NCI-H446 treated with DMSO at 0.1 percent for 48 hours (cell line): ENCODE measurements at regions not wholly inside any gene's neighbourhood (a gene's known extent, or its start where the extent isn't known, plus 50 kb on each side); places are given as distances from the start of the nearest gene placed in this dataset.
A peak's percentile ranks its signal among the peaks of the same experiment; 100 is the strongest.

ENCODE experiments used
- DNase-seq: peaks from one replicate; lab custom pipeline; 2025; lab: John Stamatoyannopoulos, UW

DNA sequence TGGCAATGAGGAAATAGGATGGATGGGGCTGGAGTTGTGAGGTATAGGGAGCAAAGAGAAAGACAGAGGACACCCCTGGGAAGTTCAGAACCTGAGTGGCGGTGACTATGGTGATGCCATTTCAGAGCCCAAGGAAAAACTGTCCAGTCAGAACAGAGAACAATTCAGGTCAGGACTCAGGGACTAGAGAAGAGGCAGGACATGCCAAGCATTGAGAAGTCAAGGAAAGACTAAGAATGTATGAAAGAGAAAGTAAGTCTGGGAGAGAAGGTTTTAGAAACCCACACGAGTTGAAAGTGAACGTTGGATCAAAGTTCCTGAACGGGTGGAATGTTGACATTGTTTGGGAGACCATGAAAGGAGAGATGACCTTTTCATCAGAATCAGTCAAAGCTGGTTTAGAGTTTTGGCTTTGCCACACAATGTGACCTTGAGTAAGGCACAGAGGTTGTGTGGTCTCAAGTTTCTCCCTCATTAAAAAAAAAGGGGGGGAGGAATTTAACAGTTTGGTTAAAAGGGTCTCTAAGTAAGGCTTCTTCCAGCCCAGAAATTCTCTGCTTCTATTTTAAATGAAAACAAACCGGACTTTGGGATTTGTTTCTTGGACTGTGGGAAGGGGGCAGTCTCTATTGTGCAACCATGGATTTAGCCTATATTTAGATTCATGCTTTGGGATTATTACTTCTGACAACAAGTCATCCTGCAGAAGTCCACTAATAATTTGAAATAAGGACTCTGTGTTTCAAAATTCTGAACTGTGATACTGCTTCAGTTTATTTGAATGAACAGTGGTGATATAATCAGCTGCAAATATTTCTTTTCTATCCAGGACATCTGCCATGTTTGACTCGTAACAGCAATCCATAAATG is 315.9 kb upstream of the TBL1XR1 start:
- no peak for DNase-seq

DNA sequence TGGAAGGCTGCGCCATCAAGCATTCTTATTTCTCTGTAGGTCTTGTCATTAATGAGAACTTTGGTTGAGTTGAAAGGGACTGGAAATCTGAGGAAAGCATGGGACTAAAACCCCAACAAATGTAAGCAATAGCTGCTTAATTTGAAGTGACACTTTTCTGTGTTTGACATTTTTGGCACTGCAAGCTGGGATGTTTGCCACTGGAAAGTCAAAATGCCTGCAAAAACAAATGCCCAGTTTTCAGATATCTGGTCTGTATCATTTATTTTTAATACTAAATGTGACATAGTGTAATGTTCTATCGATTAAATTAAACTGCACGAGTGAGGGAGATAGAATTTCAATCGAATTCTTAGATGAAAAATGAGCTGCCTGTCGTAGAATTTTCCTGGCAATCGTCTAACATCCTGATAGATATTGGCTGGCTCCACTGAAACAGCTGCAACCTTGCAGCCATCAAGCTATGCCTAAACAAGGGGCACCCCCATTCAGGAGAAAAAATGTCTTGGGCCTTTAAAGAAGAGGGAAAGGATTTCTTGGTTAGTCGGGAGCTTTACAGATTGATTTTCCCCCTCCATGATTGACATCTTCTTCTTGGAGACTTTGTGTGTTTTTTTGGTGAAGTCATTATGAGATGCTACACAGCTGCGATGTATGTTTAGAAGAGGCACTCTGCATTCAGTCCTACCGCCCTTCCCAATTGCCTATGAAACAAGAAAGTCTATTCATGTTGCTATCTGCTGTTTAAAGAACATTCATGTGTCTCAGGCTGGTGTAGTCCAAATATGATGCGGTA is 316.7 kb upstream of the TBL1XR1 start:
- DNase-seq = peak; percentile 20

DNA sequence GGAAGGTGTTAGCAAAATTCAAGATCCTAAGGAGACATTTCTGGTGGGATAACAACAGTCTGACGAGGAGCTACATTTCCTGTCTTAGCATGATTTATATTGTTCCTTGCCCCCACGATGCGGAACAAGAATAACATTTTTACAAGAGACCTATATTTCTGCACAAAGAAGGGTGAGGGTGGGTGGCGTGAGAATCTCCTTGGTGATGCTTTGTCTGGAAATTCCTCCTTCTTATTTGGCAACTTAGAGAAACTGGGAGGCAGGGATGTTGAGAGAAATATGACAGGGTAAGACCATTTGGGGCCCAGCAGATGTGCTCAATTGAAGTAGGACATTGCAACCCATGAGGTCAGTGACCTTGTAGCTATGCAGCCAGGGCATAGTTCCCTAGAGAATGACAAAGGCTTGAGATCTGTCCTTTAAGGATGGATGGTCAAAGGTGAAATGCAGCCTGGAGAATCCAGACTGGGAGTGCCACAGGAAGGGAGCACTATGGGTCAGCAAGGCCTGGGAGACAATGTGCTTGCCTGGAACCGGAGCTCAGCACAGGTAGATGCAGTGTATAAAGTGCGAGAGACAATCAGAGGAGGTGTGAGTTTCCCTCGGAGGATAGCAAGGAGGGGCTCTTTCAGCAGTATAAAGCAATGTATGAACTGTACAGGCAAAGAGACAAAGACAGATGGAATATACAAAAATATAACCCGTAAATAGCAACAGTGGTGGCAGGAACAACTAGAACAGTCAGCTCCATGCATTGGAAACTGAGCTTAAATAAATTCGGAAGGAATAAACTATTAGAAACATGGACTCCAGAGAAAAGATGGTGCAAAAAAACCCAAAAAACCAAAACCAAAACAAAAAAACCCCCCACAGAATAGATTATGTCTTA is 317.6 kb upstream of the TBL1XR1 start:
- no peak for DNase-seq

DNA sequence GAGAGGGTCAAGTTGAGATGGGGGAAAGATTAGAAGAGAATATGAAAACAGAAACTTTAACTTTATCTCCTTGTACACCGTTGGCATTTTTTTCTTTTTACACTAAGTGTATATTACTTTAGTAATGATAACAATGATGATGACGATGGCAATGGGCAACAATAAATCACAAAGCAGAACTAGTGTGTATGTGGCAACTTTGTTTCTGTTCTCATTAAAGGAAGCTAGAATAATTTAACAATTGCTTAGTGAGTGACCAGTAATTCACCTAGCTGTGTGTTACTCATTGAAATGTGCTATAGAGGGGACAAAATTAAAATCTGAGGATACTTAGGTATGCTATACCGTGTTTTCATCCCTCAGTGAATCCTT is 318.5 kb upstream of the TBL1XR1 start:
- DNase-seq = no peak

DNA sequence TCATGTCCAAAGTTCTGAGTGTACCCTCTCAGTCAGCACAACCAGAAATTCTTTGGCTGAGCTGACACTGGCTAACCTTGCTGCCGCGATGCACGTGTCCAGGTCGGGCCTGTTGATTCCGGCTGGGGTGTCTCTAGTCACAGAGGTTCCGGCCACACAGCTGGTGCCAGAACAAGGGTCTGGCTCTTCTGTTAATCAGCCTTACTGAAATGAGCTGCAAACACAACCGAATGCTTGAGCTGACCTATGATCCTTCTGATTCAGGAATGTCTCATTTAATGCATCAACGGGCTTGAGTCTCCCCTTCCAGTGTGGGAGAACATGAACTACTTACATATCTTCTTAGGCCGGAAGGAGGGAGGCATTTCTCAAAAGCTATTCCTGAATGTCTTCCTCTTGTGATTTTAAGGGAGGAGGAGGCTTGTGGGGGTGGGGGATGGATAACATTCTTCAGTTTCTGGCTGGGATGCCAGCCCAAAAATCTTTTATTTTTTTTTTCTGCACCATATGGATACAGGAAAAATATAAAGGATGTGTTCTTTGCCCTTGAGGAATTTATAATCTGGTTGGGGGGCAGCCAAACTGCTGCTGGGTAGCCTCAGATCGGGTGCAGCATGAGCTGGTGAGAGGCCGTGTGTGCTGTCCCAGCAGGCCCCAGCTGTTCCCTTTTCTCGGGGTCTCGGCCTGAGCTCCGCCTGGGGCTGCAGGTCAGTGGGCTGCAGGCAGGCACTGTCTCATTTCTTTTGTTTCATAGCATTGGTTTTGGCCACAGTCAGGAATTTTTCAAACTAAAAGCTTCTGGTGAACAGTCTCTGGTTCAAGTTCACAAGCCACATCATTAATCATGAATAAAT is 319.1 kb upstream of the TBL1XR1 start:
- peak; percentile 85 for DNase-seq

DNA sequence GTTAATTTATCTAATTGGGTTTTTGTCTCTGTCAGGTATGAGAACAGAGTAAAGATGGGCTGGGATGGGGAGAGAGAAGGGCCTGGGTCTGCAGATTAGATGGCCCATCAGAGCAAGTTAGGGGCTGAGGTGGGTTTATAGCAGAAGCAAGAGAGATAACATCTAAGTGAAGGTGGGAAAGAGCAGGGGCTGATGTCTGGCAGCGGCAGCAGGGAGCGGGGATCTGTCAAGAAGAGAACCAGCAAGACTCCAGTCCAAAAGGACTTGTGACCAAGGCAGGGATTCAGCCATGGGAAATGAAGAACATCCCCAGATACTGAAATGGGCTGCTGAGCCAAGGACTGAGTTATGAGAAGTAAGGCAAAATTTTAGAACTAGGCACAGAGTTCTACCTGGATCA is 320.6 kb upstream of the TBL1XR1 start:
- DNase-seq = no peak

DNA sequence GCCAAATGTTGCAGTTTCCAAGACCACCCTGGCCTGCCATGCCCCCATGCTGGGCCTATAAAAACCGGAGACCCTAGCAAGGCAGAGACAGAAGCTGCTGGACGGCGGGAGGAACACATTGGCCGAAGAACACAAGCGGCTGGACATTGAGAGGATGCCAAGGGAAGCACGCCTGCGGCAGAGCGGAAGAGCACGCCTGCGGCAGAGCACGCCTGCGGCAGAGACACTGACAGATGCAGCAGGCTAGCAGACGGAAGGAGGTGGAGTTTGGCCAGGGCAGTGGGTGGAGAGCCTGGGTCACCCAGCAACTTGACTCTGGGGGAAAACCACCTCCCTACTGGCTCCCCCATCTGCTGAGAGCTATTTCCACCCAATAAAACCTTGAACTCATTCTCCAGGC is 322.3 kb upstream of the TBL1XR1 start:
- DNase-seq = no peak

DNA sequence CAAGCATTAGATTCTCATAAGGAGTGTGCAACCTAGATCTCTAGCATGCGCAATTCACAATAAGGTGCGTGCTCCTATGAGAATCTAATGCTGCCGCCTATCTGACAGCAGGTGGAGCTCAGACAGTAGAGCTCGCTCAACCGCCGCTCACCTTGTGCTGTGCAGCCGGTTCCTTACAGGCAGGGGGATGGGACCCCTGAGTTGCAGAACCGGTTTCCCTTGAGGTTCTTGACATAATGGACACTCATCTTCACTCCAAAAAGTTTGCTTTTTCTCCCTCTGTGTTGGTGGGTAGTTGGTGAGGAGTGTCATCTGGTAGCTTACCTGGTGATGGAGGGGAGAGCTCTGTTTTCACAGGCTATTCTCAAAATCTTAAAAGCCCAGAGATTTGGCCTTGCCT is 324.0 kb upstream of the TBL1XR1 start:
- DNase-seq = no peak

DNA sequence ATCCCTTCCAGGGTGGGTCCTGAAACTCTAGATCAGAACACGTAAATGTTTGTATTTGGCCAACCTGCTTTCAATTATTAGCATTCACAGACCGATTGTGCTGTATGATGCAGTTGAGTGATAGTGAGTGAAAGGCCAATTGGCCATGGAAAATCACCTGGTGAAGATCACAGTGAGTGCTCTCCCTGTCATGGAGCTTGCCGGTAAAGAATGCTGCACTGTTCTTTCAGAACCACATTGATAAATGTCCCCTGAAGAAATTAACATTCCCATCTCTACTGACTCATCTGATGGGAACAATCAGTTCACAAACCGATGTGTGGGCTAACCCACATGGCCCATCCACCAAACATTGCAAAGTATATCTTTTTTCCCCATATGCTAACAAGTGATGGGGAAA is 324.8 kb upstream of the TBL1XR1 start:
- no peak for DNase-seq

DNA sequence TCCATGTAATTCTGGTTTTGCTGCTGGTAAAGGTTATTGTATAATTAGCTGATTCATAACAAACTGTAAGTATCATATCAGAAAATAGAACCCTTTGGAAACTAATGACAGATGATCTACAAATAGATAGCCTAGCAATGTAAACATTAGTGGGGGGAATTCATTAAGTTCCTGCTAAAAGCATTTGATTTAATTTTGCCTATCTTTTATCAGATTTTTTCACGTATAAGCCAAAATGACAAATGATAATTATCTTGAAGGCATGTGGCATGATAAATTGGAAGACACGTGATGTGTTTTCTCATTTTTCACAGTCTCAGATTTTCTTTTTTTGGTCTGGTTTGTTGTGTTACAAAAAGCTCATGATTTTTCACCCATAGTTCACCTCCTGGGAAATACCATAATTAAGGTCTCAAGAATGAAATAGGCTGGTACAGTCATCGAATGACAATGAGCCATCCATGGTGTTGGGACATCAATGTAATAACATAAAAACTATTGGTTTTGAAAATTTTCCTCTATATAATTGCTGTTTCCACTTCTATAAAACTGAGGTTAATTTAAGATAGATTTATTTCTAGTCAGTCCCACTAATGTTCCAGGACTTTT is 325.9 kb upstream of the TBL1XR1 start:
- no peak for DNase-seq

DNA sequence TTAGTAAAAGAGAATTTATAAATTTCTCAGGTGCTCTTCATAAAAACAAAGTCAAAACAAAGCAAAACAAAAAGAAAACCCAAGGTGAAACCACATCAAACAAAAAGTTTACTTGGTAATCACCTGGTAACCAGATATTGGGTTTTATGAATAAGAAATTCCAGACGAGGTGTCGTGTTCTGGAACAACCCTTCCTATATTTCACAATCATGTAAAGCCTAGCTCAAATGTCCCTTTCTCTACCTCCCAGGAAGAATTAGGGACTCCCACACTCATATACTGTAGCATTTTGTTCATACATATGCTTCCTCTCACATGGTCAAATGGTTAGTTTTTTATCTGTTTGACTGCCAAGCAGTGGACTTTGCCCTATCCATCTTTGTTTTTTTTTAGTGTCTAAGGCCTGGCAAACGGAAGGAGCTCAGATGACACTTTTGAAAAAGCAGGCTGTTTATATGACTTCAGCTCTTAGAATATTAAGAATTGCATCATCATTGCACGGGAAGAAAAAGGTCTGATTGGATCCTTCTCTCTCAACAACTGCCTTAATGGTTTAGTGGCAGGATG is 326.7 kb upstream of the TBL1XR1 start:
- DNase-seq = no peak

DNA sequence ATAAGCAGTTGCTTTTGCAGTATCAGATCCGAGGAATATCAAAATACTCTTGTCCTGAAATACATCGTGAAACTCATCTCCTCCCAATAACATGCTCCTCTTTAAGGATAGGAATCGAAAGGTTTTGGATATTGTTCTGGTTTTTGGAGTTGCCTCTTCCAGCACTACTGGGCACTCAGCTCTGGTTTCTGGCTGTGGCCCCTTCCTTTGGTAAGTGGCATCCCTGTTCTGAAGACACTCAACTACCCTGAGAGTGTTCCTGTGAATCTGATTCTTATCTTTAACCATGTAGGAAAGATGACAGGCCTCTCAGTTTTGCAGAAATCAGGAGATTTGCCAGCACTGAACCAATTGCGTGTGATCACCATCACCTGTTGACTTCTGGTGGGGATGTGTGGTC is 327.5 kb upstream of the TBL1XR1 start:
- DNase-seq = no peak

DNA sequence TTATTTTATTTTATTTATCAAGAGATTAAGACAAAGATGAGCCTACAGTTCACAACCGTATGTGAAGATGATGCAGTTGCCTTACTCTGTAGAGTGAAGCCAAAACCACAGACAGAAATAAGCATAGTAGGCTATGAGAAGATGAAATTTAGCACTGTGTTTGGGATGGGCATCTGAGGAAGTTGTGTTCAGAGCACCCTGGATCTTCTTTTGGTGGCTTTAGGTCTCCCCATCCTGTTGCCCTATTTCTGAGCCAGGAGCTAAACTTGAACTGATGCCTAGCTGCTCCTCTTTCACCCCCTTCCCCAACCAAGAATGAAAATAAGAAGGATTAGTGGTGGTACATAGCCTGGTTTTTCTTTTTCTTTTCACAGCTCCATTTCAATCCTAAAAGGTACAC is 328.1 kb upstream of the TBL1XR1 start:
- DNase-seq = no peak

DNA sequence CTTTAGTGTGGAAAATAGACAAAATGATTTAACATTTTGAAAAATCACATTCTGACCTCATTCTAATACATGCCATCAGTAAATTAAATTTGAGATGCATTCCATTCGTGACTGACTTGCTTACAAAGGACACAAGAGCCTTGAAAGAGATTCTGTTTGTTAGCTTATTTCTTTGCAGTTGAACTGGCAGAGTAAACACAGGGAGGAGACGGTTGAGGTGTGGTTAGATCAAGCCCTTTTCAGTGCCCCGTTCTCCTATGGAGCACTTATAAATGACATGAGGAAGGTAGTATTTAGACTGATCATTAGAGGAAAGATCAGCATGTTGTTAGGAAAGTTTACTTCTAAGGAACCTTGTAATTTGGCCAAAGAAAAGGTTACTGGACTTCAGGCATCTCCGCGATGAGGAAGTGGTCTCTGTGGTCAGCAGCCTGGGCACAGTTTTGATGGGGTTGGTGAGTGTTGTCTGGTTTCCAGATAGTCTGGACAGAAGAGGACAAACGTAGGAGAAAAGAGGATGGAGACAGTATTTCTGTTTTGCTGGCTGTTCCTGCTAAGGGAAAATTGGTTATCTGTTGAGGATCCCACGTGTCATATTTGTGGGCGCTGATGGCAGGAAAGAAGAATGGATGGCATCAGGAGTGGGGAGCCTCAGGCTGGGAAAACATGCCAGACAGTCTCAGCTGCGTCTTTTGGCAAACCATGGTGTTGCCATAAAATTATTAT is 328.9 kb upstream of the TBL1XR1 start:
- no peak for DNase-seq

DNA sequence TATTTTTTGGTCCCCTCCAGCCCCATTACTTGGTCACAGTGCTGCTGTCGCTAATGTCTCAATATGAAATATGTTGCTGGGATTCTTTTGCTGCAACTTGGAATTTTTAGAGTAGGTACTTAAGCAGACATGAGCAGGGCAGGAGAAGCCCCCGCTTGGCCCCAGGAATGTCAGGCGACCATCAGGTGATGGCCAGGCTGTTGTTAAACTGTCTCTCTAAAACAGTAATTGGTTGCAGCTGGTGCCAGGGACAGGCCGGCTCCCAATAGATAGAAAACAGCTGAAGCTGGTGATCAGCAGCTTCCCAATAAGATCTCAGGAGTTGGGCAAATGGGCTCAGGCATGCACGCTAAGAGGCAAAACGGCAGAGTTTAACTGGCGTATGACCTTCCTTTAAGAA is 329.9 kb upstream of the TBL1XR1 start:
- no peak for DNase-seq

DNA sequence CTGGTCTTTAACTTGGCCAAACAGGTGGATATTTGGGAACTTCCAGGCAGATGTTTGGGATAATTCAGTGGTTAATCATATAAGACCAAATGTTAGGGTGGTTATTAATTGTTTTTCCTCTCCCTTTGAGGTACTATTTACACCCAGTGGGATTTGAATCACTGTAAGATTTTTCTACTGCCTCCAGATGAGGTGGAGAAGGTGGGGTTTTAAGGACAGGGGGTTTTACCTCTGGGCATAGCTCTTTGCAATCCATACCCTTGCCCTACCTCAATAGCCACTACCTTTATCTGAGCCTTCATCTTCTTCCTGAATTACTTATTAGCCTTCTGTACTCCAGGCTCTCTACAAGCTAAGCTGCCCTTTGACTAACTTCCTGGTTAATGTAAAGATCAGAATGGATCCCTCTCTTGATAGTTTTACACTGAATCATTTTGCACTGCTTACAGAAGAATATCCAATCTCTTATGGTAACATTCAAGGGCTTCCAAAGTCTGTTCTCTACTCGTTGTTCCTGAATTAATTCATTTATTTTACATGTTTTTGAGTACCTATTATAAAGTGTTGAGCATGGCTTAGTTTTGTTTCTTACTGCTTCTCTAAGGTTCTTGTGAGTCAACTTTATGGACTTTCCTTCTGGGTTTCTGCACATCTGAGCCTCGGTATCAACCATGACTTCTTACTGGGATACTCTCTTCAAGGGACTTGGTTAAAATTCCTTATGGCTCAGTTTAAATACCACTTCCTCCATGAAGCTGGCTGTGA is 331.2 kb upstream of the TBL1XR1 start:
- DNase-seq = no peak

DNA sequence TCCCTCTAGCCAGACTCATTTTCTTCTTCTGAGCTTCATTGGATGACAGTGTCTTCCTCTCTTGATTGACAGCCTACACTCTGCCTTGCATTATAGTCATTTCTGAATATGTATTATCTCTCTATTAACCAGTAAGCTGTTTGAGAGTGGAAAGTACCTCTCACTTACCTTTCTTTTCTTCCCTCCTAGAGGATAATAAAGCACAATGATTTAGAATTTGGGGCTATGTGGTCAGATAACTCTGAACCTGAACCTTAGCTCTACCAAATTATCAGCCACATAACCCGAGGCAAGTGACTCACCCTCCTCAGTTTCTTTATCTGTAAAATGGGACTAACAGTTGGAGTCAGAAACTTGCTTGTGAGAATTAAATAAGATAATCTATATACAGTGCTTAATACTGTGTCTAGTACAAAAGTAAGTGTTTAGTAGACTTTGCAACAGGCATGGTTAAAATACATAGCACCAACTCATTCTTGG is 331.8 kb upstream of the TBL1XR1 start:
- no peak for DNase-seq

DNA sequence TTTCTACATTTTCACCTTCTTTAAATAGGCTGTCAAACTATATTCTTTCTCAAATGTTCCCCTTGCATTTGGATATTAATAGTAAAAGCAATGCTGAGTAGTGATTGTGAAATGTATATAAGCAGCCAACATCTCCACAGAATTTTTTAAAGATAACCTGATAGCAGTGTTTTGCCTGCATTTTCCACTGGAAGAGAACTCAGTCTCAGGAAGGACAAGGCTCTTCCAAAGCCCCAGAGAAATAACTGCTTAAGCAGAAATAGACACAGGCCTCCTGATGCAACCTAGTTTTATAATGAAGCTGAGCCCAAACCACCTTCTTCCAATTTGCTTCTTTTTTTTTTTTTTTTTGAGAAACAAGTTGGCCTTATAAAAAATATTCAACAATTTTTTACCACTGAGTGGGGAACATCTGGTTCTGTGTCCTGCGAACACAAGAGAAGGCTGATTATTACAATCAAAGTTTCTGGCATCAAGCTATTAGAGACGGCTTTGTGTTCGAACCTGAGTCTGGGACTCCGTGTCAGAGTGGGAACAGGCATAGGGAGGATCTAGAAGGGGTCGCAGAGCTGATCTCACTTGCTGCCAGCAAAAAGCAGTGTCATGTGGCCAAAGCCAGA is 332.5 kb upstream of the TBL1XR1 start:
- DNase-seq = no peak

DNA sequence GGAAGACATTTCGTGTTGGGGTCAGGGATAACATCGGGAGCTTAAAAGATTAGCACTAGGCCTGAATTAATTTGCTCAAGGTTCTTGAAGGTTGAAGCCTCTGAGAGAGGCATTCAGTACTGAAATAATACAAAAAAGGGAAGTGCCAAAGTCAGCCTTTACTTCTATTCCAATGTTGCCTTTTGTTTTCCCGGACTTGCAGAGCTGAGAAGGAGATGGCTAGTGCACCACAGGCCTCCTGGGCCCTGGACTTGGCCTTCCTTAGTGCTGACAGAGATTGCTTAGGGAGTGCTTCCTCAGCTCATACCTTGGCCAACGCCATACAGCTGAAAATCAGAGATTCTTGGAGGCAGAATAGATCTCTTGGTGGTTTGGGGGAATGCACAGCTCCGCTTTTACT is 333.6 kb upstream of the TBL1XR1 start:
- DNase-seq = no peak
